Activated CD8-positive, alpha-beta T cell treated with anti-CD3 and anti-CD28 coated beads for 36 hours (primary cell): ENCODE measurements at regions not wholly inside any gene's neighbourhood (a gene's known extent, or its start where the extent isn't known, plus 50 kb on each side); places are given as distances from the start of the nearest gene placed in this dataset.

Source experiments
- ATAC-seq: fragments of 200-7000 bp; cut with Tn5 transposase; one replicate; pipeline ENCODE4 v1.10.0; 2021; ENCODE audit warnings: mild to moderate bottlenecking, moderate library complexity
- CTCF ChIA-PET: fragments of 350-600 bp; sonication (Branson Sonifier 250); formaldehyde crosslinking; loops from one replicate; lab custom pipeline; 2021; ENCODE audit warnings: antibody characterized with exemption; lab: Charles Lee
- POLR2A ChIA-PET: fragments of 350-600 bp; sonication (Branson Sonifier 250); formaldehyde crosslinking; loops from one replicate; lab custom pipeline; 2021; ENCODE audit warnings: antibody characterized with exemption; lab: Charles Lee
- DNase-seq: peaks from one replicate; pipeline ENCODE4 v3.0.0-alpha.2; 2020
- H3K27ac Mint-ChIP-seq: one replicate; pipeline ENCODE4 v1.8.0; 2021; ENCODE audit warnings: mild to moderate bottlenecking, mixed read lengths
- H3K27me3 Mint-ChIP-seq: one replicate; pipeline ENCODE4 v1.8.0; 2021; ENCODE audit warnings: mixed read lengths
- H3K36me3 Mint-ChIP-seq: one replicate; pipeline ENCODE4 v1.8.0; 2021; ENCODE audit warnings: low read depth, mixed read lengths
- H3K4me1 Mint-ChIP-seq: one replicate; pipeline ENCODE4 v1.8.0; 2021; ENCODE audit warnings: low read depth, mixed read lengths
- H3K4me3 Mint-ChIP-seq: one replicate; pipeline ENCODE4 v1.8.0; 2021; ENCODE audit warnings: mild to moderate bottlenecking, moderate library complexity, mixed read lengths
- H3K9me3 Mint-ChIP-seq: one replicate; pipeline ENCODE4 v1.8.0; 2021; ENCODE audit warnings: mixed read lengths
- intact Hi-C: fragments of 100-400 bp; cut with micrococcal nuclease; formaldehyde crosslinking; loops from one replicate; pipeline ENCODE4 v1.10.0; 2022
- TF ChIP-seq, protein P1 (sequence below): fragments of 200-600 bp; IDR thresholded peaks from one replicate; pipeline ENCODE4 v1.8.0; 2022; ENCODE audit warnings: antibody characterized with exemption, mild to moderate bottlenecking

DNA sequence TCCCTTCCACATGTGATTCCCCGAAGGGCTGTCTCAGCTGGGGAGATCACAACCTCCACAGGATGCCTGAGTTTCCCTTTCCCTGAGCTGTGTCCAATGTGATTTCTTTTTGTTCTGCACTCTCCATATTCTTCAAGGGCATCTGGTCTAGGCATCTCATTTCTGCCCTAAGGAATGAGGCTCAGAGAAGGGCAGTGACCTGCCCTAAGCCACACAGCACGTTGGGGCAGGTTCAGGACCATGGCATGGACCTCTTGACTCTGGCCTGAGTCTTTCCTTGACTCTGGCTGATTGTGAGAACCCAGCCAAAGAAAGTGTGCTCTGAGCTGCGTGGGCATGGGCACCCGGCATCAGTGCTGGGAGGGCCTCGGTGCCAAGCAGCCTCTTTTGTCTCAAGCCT lies 590.3 kb downstream of the PTPRU start:
- H3K4me3 Mint-ChIP-seq = no peak overlapping the region
- POLR2A ChIA-PET = no interaction called here
- no peak overlapping the region for H3K27ac Mint-ChIP-seq
- intact Hi-C loops = no loop called here
- H3K9me3 Mint-ChIP-seq = no peaks in the 10 kb centered on the region
- H3K4me1 Mint-ChIP-seq = no peaks in the 10 kb centered on the region
- no peak for ATAC-seq
- CTCF ChIA-PET = no interaction called here
- DNase-seq = no peak
- peaks cover 13% of the 10 kb centered on the region for H3K27me3 Mint-ChIP-seq
- H3K36me3 Mint-ChIP-seq = no peaks in the 10 kb centered on the region
- TF ChIP-seq, protein P1, sequence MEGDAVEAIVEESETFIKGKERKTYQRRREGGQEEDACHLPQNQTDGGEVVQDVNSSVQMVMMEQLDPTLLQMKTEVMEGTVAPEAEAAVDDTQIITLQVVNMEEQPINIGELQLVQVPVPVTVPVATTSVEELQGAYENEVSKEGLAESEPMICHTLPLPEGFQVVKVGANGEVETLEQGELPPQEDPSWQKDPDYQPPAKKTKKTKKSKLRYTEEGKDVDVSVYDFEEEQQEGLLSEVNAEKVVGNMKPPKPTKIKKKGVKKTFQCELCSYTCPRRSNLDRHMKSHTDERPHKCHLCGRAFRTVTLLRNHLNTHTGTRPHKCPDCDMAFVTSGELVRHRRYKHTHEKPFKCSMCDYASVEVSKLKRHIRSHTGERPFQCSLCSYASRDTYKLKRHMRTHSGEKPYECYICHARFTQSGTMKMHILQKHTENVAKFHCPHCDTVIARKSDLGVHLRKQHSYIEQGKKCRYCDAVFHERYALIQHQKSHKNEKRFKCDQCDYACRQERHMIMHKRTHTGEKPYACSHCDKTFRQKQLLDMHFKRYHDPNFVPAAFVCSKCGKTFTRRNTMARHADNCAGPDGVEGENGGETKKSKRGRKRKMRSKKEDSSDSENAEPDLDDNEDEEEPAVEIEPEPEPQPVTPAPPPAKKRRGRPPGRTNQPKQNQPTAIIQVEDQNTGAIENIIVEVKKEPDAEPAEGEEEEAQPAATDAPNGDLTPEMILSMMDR = no peak

DNA sequence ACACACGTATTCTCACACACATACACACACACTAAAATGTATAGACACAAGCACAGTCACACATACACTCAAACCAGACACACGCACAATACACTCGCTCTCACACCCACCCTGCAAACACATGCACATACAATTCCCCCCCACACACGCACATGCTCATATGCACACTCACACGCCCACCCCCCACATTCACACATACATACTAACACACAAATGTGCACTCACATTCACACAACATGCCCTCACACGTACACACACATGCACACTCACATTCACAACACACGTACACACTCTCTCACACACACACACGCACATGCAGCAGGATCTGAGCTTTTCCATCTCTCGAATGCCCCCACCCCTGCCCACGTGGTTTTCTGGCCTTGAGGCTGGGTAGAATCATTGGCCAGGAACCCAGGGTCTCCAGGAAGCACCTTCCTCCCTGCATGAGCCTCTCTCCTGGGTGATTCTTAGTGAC lies 589.7 kb downstream of the PTPRU start:
- no peak overlapping the region for H3K4me3 Mint-ChIP-seq
- peaks cover 19% of the 10 kb centered on the region for H3K27me3 Mint-ChIP-seq
- TF ChIP-seq, protein P1 = no peak
- no peaks in the 10 kb centered on the region for H3K36me3 Mint-ChIP-seq
- no peaks in the 10 kb centered on the region for H3K4me1 Mint-ChIP-seq
- H3K27ac Mint-ChIP-seq = no peak overlapping the region
- no peaks in the 10 kb centered on the region for H3K9me3 Mint-ChIP-seq
- ATAC-seq (no peak), DNase-seq (no peak)
- intact Hi-C loops = no loop called here
- ChIA-PET POLR2A (no interaction called here), CTCF (no interaction called here)

DNA sequence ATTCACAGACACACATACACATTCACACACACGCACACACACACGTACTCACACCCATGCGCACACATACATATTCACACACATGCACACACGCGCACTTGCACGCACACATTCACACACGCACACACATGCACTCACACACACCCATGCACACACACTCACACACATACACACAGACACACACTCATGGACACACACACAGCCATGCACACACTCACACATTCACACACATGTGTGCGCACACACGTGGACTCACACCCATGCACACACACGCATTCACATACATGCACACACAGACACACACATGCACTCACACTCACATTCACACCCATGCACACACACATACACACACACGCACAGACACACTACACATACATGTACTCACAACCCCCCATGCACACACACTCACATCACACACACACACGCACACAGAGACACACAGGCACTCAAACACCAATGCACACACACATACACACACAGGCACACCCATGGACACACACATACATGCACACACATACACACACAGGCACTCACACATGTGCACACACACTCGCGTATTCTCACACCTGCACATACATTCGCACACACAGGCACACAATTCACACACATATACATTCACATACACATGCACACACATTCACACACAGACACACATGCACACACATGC lies 589.1 kb downstream of the PTPRU start:
- ATAC-seq = no peak

DNA sequence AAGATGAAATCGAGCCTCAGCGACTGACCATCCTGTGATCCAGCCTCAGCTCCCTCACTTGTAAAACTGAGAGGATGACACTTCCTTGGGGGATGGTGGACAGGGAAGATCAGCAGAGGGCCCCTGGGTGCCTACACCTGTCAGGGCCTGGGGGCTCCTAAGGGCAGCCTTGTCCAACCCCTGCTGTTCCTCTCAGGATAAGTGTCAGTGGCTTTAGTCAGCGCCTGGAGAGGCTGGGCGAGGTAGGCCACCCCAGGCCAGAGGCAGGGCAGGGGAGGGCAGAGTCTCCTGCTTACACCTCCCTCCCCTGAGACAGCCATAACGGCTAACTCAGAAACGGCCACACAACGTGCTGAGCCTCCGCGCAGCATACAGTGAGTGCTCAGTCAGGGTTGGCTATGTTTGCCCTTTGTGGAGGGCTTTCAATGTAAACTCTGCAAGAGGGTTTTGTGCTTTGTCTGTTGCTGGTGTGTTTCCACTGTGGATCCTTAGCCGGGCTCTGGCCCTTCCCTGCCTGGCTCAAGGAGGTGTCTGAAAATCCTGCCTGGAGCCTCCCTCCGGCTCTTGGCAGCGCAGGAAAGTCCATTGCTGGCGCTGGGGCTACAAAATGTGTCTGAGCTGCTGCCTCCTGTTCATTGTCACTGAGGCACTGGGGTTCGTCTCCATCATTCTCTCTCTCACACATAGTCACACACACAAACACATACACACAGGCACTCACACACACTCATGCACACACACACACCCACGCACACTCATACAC lies 588.4 kb downstream of the PTPRU start:
- Mint-ChIP-seq H3K27ac (no peak overlapping the region), H3K4me3 (no peak overlapping the region), H3K9me3 (no peaks in the 10 kb centered on the region), H3K36me3 (no peaks in the 10 kb centered on the region), H3K27me3 (peaks cover 30% of the 10 kb centered on the region), H3K4me1 (no peaks in the 10 kb centered on the region)
- TF ChIP-seq, protein P1 = no peak
- ChIA-PET CTCF (no interaction called here), POLR2A (no interaction called here)
- ATAC-seq (no peak), DNase-seq (no peak)
- intact Hi-C loops = no loop called here

More for the DNA sequence above, 589.1 kb downstream of the PTPRU start:
- Mint-ChIP-seq H3K9me3 (no peaks in the 10 kb centered on the region), H3K27ac (no peak overlapping the region), H3K4me1 (no peaks in the 10 kb centered on the region), H3K27me3 (peaks cover 23% of the 10 kb centered on the region), H3K36me3 (no peaks in the 10 kb centered on the region), H3K4me3 (no peak overlapping the region)
- ChIA-PET CTCF (no interaction called here), POLR2A (no interaction called here)
- intact Hi-C loops = no loop called here
- TF ChIP-seq, protein P1 = no peak
- DNase-seq = no peak

DNA sequence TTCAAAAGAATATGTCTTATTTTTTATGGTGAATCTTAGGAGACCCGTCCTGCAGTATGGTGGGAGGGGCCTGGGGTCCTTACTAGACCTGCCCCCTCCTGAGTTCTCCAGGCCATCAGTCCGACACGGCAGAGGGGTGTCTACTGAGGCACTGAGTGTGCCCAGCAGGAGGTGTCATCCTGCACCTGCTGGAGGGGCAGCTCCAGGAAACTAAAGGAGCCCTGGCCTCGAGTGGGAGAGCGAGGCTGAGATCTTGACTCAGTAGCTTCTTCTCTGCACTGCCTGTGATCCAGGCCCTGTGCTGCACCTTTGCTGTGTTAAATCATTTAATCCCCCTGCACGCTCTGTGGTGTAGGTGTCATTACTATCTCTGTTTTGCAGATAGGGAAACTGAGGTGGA lies 587.7 kb downstream of the PTPRU start:
- DNase-seq (no peak), ATAC-seq (no peak)
- TF ChIP-seq, protein P1 = no peak
- H3K27ac Mint-ChIP-seq = no peak overlapping the region
- intact Hi-C loops = no loop called here
- H3K27me3 Mint-ChIP-seq = peaks cover 31% of the 10 kb centered on the region
- no peaks in the 10 kb centered on the region for H3K36me3 Mint-ChIP-seq
- POLR2A ChIA-PET = no interaction called here
- no peaks in the 10 kb centered on the region for H3K4me1 Mint-ChIP-seq
- CTCF ChIA-PET = no interaction called here
- no peak overlapping the region for H3K4me3 Mint-ChIP-seq
- no peaks in the 10 kb centered on the region for H3K9me3 Mint-ChIP-seq
